Activated CD8-positive, alpha-beta memory T cell treated with anti-CD3 and anti-CD28 coated beads for 4 hours (primary cell): ENCODE measurements at regions not wholly inside any gene's neighbourhood (a gene's known extent, or its start where the extent isn't known, plus 50 kb on each side); places are given as distances from the start of the nearest gene placed in this dataset.

Experiments
- DNase-seq, 2 donors: peaks; one replicate each; pipeline ENCODE4 v3.0.0-alpha.2; 2020; ENCODE audit warnings: low read depth in 2 of 2

DNA sequence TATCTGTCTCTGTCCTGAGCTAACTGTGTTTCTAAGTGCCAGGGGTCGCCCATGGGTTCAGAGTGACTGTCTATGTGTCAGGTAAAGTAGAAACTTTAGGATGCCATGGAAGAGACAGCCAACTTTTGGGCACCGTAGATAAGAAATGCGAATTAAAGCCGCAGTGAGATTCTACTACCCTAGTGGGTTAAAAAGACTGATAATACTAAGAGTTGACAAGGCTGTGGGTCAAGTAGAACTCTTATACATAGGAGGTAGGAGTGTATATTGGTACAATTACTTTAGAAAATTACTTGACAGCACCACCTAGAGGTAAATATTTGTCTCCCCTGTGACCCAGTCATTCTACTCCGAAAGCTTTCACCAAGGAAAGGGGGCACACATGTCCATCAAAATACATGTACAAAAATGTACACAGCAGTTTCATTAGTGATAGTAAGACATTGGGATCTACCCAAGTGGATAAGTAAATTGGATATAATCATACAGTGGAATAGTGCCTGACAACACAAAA lies 371.3 kb downstream of the SLC4A3 start:
- DNase-seq, result no peak

DNA sequence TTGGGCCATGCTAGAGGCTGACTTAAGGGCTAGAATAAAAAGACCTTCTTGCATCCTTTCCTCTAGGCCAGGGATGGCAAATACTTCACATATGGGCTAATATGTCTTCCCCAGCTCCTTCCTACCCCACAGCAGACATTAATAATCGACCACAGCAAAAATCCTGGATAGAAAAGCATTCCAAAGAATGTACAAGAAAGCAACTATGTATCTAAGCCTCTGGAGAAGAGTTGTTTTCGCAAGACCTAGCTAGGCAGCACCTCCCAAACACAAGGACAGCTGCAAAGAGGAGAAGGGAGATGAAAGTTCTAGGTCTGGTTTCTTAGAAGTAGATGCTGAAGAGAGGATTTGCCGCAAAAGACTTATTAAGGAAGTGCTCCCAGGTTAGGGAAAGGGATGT lies 372.6 kb downstream of the SLC4A3 start:
- no peak for DNase-seq

DNA sequence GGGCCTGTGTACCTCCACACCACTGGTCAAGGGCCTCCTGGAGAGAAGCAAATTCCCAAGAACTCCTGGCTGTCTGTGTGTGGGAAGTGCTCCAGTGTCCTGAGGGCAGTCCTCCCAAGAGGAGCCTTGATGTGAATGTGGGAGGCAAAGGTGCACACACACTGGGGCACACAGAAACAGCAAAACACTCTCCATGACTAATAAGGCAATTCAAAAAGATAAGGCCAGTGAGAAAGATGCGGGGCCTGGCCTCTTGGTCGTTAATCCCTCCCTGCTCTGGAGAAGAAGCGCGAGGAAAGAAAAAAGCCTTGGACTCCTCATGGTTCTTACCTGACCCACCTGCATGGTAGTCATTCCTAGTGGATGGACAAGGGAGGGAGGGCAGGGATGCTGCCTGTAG lies 373.2 kb downstream of the SLC4A3 start:
- no peak for DNase-seq

DNA sequence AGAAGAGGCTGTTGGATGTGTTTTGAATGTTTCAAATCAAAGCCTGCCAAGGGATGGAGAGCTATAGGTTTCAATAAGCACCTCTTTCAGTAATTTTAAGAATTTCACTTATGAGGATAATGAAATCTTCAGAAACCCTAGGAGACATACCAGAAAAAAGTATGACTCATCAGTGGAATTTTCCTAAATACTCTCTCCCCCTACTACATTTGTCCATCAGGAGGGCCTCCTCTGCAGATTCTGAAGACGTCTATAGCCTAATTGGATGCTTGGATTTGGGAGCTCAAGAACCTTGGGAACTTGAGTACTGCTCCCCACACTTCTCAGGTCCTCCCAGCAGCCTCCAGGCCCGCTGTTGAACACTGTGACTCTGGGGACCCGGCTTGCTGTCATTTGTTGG lies 374.3 kb downstream of the SLC4A3 start:
- DNase-seq, result no peak

DNA sequence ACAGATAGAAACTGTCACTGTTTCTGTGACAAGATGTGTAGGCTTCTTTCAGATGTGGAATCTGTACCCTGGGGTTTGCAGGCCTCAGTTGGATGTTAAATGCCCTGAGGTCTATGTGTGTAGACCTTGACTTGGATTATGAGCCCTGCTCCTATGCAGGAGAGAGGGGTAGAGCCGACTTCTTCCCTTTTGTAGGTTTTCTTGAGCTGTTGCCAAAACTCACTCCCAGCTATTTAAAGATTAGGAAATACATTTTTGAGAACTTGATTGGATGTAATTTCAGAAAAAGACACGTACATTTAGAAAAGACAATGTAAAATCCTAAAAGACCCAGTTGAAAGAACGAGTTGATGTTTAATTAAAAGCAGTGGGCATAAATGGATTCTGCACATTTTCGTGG lies 374.8 kb downstream of the SLC4A3 start:
- no peak for DNase-seq

- no peak for DNase-seq
Measured at GRCh38 chr2:220002699-220003098, 375.3 kb downstream of the SLC4A3 start.

- no peak for DNase-seq
Measured at GRCh38 chr2:220005362-220005761, 377.9 kb downstream of the SLC4A3 start.

GRCh38 chr2:220006152-220006621 lies 378.8 kb downstream of the SLC4A3 start:
- DNase-seq, result no peak

- no peak for DNase-seq
Measured at GRCh38 chr2:220011859-220012258, 384.4 kb downstream of the SLC4A3 start.

- no peak for DNase-seq
Measured at GRCh38 chr2:220014961-220015360, 387.5 kb downstream of the SLC4A3 start.

GRCh38 chr2:220015576-220015975 lies 388.1 kb downstream of the SLC4A3 start:
- no peak for DNase-seq

- no peak for DNase-seq
Measured at GRCh38 chr2:220025207-220025606, 397.8 kb downstream of the SLC4A3 start.

DNA sequence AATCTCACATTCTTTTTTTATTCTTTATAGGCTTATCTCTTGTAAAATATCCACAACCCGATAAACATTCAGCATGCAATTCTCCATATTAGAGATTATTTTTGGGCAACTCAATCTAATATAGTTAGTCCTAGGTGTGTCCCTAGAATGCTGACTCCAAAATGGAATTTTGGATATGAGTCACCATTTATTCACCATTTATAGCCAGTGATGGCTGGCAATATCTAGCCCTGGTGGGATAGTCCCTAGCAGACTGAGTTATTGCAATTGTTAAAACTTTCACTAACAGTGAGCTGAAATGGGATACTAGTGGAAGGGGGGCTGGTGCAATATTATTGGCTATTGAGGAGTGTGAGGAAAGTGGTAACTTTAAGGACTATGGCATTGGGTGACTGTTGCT lies 401.6 kb downstream of the SLC4A3 start:
- DNase-seq, result no peak

- DNase-seq, result no peak
Measured at GRCh38 chr2:220033546-220033945, 406.1 kb downstream of the SLC4A3 start.

GRCh38 chr2:220034426-220035130 lies 407.1 kb downstream of the SLC4A3 start:
- no peak for DNase-seq

DNA sequence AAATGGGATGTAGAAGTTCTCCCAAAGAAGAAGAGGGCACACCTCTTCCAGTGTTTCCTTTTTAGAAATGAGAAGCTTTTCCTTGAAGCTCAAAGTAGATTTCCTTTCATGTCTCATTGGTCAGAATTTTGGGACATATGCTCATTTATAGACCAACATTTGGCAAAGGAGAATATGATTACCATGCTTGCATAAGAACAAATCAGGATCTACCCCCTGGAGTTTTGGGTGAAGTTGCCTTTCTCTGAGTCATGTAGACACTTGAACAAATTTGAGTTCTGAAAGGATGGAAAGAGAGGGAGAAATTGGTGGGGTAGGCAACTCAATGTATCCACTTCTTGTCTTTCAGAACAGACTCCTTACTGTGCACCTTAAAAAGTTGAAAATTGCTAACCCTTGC lies 409.0 kb downstream of the SLC4A3 start:
- DNase-seq, result no peak

- no peak for DNase-seq
Measured at GRCh38 chr2:220040346-220040745, 412.9 kb downstream of the SLC4A3 start.

DNA sequence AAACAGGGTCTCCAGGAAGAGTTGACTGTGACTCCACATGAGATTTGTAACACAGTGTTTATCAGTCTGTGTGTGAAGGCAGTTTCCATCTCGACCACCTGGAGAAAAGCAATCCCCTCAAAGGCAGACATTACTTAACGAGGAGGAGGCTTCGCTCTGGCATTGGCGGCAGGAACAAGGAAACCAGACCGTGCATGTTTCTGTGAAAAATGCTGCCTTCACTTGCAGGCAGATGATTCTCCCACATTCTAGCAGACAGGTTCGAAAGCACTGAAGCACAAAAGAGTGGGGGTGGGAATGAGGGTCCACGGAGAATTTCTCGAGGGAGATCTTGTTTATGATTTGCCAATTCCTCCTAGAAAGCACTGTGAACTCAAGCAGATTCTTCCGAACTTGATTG lies 414.0 kb downstream of the SLC4A3 start:
- no peak for DNase-seq

GRCh38 chr2:220043155-220043989 lies 415.9 kb downstream of the SLC4A3 start:
- no peak for DNase-seq

- DNase-seq, result no peak
Measured at GRCh38 chr2:220043990-220044335, 416.5 kb downstream of the SLC4A3 start.

DNA sequence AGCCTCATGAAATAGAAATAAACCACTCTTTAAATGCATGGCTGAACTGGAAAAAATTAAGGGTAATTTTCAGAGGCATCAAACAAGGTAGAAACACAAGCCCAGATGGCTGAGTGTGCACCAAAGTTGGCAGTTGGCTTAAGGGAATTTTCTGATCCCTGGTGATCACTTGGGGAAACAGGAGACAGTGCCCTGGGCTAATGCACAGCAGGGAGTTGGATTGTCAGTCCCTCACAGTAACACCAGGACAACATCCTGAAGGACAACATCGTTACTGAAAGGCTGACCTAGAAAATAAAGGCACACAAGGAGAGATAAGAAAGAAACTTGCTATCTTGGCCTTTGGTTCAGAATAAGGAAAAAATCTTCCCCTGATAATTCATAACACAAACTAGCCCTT lies 417.0 kb downstream of the SLC4A3 start:
- DNase-seq, result no peak

- DNase-seq, result no peak
Measured at GRCh38 chr2:220046507-220046906, 419.1 kb downstream of the SLC4A3 start.

DNA sequence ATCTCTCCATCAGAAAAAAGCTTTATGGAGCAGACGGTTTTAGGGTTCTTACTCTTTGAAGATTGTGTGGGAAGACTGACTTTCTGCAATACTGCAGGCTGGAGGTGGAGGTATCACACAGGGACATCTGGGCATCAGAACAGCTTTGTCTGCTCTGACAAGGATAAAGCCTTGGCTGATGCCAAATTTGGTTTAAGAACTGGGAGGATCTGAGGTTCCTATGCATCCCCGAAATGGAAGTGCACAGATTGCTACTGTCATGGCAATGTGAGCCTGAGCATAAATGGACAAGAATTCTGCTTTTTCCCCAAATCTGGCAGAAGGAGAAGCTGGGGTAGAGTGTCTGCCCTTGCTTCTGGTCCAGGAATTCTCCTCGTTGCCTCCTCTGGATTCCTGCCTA lies 424.3 kb downstream of the SLC4A3 start:
- no peak for DNase-seq
